ENCODE measurements at regions not wholly inside any gene's neighbourhood (a gene's known extent, or its start where the extent isn't known, plus 50 kb on each side); places are given as distances from the start of the nearest gene placed in this dataset.

DNA sequence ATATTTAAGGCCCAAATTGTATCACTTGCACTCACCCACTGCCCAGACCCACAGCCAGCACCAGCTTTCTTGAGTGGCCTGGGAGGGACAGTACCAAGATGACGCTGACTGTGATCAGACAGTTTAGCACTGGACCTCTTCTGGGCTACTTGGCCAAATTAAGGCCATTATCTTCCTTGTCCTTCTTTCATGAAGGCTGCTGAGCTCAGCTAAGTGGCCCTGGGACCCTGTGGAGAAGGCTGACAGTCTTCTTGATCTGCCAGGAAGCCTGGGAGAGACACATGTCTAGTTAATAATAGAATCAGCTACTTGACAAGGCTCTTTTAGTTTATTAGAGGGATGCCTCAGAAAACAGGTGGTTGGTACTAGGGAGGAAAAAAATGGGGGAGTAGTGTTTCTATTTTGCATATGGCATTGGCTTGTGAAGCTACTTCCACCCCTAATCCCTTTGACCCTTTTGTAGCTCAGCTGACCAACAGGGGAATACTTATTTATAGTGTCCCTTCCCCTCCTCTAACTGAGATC is 127.9 kb upstream of the NTM start:
- peak overlapping the region in 2 of 3 experiments; percentile 44 to 88 for H3K27ac Mint-ChIP-seq
- H3K4me1 Mint-ChIP-seq = peaks cover 58% of the 10 kb centered on the region
- H3K27me3 Mint-ChIP-seq (ENCODE audit: low read depth) = peaks cover 34% of the 10 kb centered on the region
- H3K36me3 Mint-ChIP-seq (ENCODE audit: low read depth) = no peaks in the 10 kb centered on the region
- TF ChIP-seq, protein P1, sequence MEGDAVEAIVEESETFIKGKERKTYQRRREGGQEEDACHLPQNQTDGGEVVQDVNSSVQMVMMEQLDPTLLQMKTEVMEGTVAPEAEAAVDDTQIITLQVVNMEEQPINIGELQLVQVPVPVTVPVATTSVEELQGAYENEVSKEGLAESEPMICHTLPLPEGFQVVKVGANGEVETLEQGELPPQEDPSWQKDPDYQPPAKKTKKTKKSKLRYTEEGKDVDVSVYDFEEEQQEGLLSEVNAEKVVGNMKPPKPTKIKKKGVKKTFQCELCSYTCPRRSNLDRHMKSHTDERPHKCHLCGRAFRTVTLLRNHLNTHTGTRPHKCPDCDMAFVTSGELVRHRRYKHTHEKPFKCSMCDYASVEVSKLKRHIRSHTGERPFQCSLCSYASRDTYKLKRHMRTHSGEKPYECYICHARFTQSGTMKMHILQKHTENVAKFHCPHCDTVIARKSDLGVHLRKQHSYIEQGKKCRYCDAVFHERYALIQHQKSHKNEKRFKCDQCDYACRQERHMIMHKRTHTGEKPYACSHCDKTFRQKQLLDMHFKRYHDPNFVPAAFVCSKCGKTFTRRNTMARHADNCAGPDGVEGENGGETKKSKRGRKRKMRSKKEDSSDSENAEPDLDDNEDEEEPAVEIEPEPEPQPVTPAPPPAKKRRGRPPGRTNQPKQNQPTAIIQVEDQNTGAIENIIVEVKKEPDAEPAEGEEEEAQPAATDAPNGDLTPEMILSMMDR (IDR thresholded peaks at IDR 0.05; ENCODE audit: unreplicated experiment in 3 of 3) = no peak
- peak overlapping the region in 2 of 3 experiments; percentile 13 to 32 for H3K4me3 Mint-ChIP-seq
- peaks cover 3% of the 10 kb centered on the region for H3K9me3 Mint-ChIP-seq

DNA sequence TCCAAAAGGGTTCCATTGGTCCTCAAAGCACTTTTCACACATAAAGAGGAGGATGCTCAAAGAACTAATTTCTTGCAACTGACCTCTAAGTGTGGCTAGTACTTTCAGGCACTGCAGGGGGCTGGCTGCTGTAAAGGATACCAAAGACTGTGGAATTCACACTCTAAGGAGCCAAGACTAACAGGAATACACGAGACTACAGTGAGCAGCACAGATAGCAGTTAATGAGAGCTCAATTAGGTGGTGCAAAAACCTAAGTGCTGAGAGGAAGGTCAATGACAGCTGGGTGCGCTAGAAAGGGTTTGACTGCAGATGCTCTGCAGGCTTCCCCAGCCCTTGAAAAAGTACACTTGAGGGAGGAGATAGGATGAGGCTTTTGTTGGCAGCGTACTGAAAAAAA is 124.3 kb upstream of the NTM start:
- TF ChIP-seq, protein P1 (IDR thresholded peaks at IDR 0.05; ENCODE audit: unreplicated experiment in 3 of 3) = no peak
- H3K36me3 Mint-ChIP-seq (ENCODE audit: low read depth) = no peaks in the 10 kb centered on the region
- H3K9me3 Mint-ChIP-seq = peaks cover 3% of the 10 kb centered on the region
- H3K27me3 Mint-ChIP-seq (ENCODE audit: low read depth) = peaks cover 32% of the 10 kb centered on the region
- H3K27ac Mint-ChIP-seq = no peak overlapping the region
- peaks cover 67% of the 10 kb centered on the region for H3K4me1 Mint-ChIP-seq
- no peak overlapping the region for H3K4me3 Mint-ChIP-seq

DNA sequence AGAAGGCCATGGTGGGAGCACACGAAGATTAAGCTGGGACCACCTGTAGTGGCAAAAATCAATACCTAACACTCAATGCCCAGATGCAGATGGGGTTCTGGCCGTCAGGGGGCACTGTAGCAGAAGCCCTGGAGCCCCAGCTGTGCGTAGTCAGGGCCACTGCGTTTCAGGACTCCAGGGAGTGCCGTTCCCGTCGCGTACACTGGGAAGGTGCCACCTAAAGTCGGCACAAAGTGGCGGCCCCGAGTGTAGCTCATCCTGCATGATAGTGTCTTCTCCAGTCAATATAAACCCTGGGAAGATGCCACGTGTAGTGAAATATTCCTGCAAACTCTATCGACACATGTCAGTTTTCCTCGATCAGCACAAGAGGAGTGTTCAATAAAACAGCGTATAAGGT is 123.8 kb upstream of the NTM start:
- TF ChIP-seq, protein P1 (IDR thresholded peaks at IDR 0.05; ENCODE audit: unreplicated experiment in 3 of 3) = peak; percentile 18 to 65 (median 30)
- peaks cover 65% of the 10 kb centered on the region for H3K4me1 Mint-ChIP-seq
- no peaks in the 10 kb centered on the region for H3K36me3 Mint-ChIP-seq (ENCODE audit: low read depth)
- no peak overlapping the region for H3K4me3 Mint-ChIP-seq
- peaks cover 3% of the 10 kb centered on the region for H3K9me3 Mint-ChIP-seq
- no peak overlapping the region for H3K27ac Mint-ChIP-seq
- peaks cover 37% of the 10 kb centered on the region for H3K27me3 Mint-ChIP-seq (ENCODE audit: low read depth)

DNA sequence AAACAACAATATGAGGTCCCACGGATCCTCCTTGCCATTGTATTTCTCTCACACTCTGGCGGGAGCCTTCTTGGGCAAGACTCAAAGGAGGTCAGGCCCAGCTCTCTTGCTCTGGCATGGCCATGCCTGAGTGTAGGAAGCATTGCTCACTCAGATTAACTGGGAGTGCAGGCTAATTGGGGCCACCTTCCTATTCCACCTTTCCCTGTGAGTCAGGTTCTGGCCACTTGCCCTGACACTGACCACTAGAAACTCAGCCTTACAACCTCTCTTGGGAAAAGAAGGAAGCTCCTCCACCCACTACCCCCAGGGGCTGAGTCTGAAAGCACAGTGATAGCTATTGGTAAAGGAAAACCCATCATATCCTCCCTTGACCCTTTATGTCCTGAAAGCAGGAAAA is 121.8 kb upstream of the NTM start:
- Mint-ChIP-seq H3K4me3 (no peak overlapping the region), H3K36me3 (ENCODE audit: low read depth) (no peaks in the 10 kb centered on the region), H3K27ac (no peak overlapping the region), H3K4me1 (peaks cover 57% of the 10 kb centered on the region), H3K9me3 (peaks cover 3% of the 10 kb centered on the region), H3K27me3 (ENCODE audit: low read depth) (peaks cover 43% of the 10 kb centered on the region)
- TF ChIP-seq, protein P1 (IDR thresholded peaks at IDR 0.05; ENCODE audit: unreplicated experiment in 3 of 3) = no peak

DNA sequence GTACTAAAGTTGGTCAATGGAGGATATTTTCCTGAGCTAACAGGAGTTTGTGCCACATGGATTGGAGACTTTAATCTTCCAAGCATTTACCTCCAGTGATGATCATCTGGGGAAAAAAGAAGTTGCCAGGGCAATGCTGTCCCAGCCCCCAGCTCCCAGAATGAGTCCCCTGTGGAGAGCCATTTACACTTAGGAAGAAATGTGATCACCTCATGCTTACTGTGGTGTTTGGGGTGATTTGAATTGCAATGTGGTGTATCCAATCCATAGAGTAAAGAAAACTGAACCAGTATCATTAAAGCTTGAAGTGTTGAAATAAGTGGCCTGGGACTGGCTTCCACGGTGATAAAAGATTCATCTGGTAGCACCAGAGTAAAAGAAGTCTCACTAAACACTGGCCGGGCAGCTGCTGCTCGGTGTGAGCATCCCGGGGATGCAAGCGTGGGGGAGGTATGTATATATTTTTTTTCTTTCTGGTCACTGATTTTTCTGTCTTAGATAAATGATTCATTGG is 117.2 kb upstream of the NTM start:
- H3K4me1 Mint-ChIP-seq = peaks cover 50% of the 10 kb centered on the region
- peaks cover 39% of the 10 kb centered on the region for H3K27me3 Mint-ChIP-seq (ENCODE audit: low read depth)
- TF ChIP-seq, protein P1 (IDR thresholded peaks at IDR 0.05; ENCODE audit: unreplicated experiment in 3 of 3) = no peak
- peak overlapping the region in 1 of 3 experiments; percentile 56 for H3K4me3 Mint-ChIP-seq
- H3K9me3 Mint-ChIP-seq = no peaks in the 10 kb centered on the region
- peak overlapping the region in 1 of 3 experiments; percentile 15 for H3K27ac Mint-ChIP-seq
- H3K36me3 Mint-ChIP-seq (ENCODE audit: low read depth) = no peaks in the 10 kb centered on the region

DNA sequence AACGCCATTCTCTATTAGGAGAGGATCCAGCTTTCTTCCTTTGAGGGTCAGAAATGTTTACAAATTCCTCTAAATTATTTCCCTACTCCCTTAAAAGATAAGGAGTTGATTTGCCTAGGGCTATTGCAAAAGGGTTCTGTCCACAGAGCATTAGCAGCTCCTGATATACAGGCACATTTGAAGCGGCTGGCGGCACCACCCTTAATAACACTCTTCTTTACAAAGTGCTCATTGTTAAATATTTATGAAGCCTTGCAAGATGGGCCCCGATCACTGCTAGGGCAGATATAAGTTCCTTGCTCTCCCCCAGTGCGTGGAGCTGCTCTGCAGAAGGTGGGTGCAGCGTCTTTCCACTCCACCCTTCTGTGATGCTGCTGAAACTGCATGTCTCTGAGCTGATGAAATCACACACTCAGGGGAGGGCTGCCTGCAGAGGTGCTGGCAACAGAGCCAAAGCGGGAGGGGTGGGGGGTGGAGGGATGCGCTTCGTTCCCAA is 116.7 kb upstream of the NTM start:
- Mint-ChIP-seq H3K9me3 (no peaks in the 10 kb centered on the region), H3K4me3 (peak overlapping the region in 1 of 3 experiments; percentile 56), H3K36me3 (ENCODE audit: low read depth) (no peaks in the 10 kb centered on the region), H3K4me1 (peaks cover 50% of the 10 kb centered on the region), H3K27ac (peak overlapping the region in 1 of 3 experiments; percentile 15), H3K27me3 (ENCODE audit: low read depth) (peaks cover 44% of the 10 kb centered on the region)
- TF ChIP-seq, protein P1 (IDR thresholded peaks at IDR 0.05; ENCODE audit: unreplicated experiment in 3 of 3) = no peak
